GF-D8 (cell line): ENCODE measurements at regions not wholly inside any gene's neighbourhood (a gene's known extent, or its start where the extent isn't known, plus 50 kb on each side); places are given as distances from the start of the nearest gene placed in this dataset.

Source experiments
- DNase-seq: peaks from one replicate; lab custom pipeline; 2025; lab: John Stamatoyannopoulos, UW

DNA sequence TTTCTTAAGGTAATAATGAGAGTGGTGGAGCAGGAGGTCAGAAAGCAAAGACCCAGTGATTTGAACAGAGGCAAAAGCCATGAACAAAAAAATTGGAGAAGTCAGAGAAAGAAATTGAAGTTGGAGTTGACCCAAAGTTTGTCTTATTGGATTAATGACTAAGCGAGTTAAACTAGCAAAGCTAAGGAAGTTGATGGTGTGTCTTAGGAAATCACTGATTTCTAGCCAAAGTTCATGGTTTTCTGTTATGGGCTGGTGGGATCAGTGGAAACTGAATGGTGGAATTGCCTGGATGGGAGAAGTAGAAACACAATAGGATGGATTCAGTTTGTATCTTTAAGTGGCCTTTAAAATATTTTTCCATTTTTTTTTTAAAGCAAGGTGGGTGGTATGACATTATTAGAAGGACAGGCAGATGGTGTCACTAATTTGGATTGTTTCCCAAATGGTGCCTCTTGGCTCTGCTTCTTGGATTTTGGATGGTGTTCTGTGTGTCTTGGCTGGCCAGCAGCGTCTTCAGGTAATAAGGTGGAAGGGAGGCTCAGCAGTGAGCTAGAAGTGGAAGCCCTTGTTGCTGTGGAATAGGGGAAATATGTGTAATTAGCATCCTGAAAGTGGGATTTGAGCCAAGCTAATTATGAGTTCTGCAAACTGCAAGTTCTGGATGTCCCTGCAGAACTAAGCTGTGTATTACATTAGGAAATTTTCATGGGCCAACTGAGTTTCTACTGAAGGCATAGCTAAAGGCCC, 302.9 kb downstream of the LMO7 start:
- no peak for DNase-seq

DNA sequence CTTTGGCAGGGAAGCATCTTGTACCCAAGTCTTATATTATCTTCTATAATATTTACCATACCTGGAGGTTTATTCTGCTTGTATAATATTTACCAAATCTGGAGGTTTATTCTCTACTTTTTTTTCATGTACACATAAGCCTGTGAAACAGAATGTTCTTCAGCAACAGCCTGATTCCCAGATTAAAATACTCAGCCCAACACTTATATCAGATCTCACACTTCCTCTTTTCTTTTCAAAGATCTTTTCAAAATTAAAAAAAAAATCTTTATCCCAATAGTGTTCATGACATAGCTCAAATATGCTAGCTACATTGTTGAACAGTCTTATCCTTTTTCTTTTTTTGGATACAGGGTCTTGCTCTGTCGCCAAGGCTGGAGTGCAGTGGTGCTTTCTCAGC, 300.7 kb downstream of the LMO7 start:
- DNase-seq, result no peak

DNA sequence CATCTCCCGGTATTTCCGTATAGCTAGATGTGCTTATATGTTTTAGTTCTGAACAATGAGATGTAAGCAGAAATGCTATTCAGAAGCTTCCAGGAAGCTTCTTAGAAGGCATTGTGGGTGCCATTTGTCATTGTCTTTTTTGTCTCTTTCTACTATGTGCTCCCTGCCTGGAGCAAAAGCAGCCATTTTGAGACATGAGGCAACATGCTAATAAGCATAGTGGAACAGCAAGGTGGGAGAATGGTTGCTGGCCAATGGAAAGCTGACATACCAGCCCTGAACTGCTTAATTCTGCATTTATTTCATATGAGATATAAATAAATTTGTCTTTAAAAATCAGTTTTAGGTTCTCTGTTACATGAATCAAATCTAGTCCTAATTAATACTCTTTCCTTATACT, 299.7 kb downstream of the LMO7 start:
- DNase-seq, result no peak

DNA sequence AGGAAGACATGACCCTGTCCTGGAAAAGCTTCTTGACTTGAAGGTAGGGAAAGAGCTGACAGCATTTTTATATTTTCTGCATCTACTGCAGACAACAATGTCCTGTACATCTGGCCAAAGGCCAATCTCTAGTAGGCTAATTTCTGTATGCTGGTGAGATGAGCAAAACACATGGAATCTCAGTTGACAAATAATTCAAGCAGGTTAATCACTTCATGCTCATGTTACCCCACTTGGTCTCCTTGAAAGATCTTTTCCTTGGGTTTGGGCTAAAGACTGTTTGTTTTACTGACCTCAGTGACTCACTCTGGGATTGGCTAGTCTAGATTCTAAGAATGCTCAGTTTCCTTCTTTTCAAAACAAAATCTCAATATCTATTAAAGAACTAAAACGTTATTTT, 298.8 kb downstream of the LMO7 start:
- DNase-seq, result no peak

DNA sequence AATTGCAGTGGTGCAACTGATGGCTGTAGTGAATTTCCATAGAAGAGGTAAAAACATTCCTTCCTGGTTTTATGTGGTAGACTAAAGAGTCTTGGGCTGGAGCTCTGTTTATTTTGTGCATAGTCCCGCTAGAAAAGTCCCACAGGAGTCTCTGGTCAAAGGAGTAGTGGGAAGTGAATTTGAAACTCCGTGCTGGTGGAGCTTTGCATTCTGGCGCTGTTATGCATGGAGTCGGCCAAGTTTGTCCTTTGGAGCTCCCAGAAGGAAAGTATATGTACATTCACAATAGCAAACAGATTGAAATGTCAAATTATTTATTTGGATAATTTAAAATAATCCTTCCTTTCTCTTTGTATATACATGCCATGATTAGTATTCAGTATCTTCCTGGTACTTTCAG, 296.5 kb downstream of the LMO7 start:
- DNase-seq, result no peak

DNA sequence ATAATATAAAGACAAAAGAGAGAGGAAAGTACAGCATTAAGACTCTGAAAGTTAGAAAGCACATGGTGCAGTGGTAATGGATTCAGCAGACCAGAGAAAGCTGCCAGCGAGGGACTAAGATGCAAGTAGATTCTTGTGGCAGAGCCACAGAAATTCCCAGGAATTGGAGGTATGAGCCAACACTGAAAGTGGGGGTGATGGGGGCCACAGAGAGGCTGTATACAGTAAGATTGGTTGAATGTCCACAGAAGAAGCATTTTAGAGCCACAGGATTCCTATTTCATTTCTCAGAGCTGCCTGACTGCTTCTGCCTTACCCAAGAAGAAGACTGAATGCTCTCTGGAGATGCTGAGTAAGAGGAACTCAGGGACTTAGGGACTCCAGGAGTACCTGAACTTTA, 295.0 kb downstream of the LMO7 start:
- DNase-seq, result no peak

DNA sequence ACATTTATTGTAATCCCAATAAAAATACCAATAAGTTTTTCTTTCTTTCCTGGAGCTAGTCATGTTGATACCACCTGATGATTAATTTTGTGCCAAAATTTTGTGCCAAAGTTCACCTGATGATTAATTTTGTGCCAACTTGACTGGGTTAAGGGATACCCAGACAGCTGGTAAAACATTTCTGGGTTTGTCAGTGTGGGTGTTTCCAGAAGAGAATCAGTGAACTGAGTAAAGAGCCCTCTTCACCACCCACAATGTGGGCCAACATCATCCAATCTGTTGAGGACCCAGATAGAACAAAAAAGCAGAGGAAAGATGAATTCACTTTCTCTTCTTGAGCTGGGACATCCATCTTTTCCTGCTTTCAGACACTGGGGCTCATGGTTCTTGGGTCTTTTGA, 292.9 kb downstream of the LMO7 start:
- no peak for DNase-seq

DNA sequence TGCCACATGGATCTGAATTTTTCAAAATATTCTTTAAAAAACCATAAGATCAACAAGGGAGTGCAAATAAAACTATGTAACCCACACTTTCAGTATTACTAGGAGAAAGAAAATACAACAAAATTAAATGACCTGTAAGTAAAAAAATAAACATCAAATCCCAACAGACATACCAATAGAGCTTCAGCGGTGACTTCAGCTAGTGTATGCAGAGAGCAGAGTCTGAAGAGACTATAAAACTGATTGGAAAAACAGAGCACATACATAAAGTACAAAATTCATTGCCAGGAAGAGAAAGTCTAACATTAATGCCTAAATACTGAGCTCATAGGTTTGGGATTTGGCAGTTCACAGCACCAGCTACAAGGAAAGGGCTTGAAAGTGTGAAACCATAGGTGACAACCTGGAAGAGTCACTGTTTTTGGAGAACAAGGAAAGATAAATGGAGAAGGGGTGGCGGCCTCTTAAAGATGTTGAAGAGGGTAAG, 291.1 kb downstream of the LMO7 start:
- DNase-seq, result no peak

DNA sequence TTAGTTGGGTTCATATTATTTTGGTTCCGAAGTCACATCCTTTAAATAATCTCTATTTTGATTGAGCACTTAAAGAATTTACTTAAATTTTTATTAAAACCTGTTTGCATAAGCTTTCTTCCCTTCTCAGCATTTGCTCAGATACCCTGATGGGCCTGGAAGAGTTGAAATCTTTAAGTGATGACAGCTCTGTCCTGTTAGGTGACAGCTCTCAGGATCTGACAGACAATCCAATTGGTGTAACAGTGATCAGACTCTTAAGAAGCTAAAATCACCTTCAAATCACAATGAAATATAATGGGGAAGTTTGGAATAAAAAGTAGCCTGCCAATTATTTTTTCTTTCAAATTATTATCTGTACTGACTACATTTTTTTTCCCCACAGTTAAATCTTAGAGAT, 284.4 kb downstream of the LMO7 start:
- DNase-seq, result no peak

DNA sequence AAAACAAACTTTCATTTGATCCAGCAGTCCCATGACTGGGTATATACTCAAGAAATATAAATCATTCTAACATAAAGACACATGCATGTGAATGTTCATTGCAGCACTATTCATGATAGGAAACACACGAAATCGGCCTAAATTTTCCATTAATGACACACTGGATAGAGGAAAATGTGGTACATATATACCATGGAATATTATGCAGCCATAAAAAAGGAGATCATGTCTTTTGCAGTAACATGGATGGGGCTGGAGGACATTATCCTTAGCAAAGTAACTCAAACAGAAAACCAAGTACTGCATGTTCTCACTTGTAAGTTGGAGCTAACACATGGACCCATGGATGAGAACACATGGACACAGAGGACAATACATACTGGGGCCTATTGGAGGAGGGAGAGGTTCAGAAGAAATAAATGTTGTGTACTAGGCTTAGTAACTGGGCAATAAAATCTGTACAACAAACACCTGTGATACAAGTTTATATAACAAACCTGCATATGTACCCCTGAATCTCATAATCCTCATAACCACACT, 283.6 kb downstream of the LMO7 start:
- DNase-seq, result no peak

DNA sequence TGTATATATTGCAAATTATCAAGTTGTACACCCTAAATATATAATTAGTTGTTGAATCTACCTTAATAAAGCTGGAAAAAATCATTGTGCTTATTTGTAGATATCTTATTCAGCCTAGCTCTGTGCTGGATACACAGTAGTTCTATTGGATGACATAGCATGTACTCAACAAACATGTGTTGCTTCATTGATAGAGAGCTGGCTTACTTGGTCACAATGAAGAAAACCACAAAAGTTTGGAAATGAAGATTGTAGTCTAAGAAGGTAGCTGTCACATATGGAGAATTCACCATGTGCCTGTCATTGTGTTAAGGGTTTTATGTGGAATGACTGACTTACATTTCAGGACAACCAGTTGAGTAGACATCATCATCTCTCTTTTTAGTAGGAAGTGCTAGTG, 278.9 kb downstream of the LMO7 start:
- no peak for DNase-seq

DNA sequence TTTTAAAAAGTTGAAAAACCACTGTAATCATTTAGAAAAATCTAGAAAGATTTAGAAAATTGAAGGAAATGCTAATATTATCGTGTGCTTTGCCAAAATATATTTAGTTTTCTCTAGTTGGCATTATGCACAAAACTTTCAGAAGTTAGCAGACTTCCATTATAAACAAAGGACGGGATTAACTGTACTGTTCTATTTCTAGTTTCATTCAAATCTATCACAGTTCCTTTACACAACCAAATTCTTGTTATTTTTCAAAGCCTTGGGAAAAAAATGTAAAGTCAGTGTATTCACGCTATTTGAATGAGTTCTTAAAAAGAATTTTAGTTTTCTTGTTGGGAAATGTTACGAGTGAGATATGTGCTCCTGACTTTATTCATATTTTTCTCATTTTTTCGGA, 277.8 kb downstream of the LMO7 start:
- no peak for DNase-seq

DNA sequence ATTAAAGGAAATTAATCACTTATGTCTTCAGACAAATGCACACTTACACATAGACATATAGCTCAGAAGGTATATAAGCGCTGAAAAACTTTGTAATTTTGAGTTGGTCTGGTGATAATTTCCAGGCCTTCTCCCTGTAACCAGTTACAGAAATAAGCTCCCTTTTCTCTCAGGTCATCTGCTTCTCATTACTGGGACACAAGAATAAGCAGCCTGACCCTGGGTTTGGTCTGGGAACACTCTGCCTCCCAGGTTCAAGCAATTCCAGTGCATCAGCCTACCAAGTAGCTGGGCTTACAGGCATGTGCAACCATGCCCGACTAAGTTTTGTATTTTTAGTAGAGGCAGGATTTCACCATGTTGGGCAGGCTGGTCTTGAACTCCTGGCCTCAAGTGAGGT, 274.5 kb downstream of the LMO7 start:
- DNase-seq, result no peak
